ENCODE measurements at regions not wholly inside any gene's neighbourhood (a gene's known extent, or its start where the extent isn't known, plus 50 kb on each side); places are given as distances from the start of the nearest gene placed in this dataset.

DNA sequence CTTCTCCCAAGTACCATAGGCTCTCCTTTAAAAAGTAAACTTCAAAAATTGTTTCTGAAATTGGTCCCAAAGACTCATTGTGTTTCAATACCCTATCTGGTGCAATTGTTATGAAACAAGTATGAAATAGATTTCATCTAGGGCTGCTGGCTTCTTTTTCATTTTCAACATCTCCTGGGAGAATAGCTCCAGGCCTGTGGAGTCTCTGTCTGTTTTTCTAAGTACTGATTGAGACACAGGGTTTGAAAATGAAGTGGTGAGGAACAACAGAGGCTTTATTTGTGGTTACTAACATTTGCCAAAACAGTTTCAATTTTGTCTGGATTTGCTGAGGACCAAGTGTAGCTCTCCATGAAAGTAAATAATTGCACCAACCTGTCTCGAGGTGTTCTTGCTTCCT lies 315.9 kb upstream of the LRATD1 start:
- Histone ChIP-seq H3K4me3 (no peak overlapping the region), H3K36me3 (no peaks in the 10 kb centered on the region), H3K4me1 (no peaks in the 10 kb centered on the region), H3K9me3 (replicated peaks) (no peaks in the 10 kb centered on the region), H3K27ac (replicated peaks) (no peak overlapping the region), H3K27me3 (ENCODE audit: low read depth) (no peaks in the 10 kb centered on the region)
- TF ChIP-seq, protein P1, sequence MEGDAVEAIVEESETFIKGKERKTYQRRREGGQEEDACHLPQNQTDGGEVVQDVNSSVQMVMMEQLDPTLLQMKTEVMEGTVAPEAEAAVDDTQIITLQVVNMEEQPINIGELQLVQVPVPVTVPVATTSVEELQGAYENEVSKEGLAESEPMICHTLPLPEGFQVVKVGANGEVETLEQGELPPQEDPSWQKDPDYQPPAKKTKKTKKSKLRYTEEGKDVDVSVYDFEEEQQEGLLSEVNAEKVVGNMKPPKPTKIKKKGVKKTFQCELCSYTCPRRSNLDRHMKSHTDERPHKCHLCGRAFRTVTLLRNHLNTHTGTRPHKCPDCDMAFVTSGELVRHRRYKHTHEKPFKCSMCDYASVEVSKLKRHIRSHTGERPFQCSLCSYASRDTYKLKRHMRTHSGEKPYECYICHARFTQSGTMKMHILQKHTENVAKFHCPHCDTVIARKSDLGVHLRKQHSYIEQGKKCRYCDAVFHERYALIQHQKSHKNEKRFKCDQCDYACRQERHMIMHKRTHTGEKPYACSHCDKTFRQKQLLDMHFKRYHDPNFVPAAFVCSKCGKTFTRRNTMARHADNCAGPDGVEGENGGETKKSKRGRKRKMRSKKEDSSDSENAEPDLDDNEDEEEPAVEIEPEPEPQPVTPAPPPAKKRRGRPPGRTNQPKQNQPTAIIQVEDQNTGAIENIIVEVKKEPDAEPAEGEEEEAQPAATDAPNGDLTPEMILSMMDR (IDR thresholded peaks at IDR 0.05; ENCODE audit: borderline replicate concordance) = no peak
- intact Hi-C loops (cut with micrococcal nuclease) = no loop called here
- no peak for DNase-seq

DNA sequence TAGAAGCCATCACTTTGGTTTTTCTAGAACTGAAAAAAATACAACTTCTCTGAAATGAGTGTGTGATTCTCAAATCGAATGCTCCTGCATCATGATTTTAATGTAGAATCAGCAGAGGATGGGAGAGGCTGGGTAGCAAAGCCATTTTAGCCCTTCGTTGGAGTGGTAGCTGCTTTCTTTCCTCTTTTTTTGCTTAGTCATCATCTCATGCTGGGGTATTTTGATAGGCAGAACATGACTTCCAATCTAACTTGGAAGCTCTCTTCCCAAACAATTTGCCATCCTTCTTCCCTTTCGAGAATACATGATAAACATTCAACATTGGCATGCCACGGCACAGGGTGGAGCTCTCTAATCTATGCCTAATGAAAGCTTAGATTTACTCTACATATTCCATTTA lies 311.2 kb upstream of the LRATD1 start:
- H3K4me3 ChIP-seq = no peak overlapping the region
- no peak overlapping the region for H3K27ac ChIP-seq (replicated peaks)
- TF ChIP-seq, protein P1 (IDR thresholded peaks at IDR 0.05; ENCODE audit: borderline replicate concordance) = no peak
- H3K36me3 ChIP-seq = no peaks in the 10 kb centered on the region
- no peaks in the 10 kb centered on the region for H3K9me3 ChIP-seq (replicated peaks)
- no peaks in the 10 kb centered on the region for H3K4me1 ChIP-seq
- intact Hi-C loops (cut with micrococcal nuclease) = no loop called here
- H3K27me3 ChIP-seq (ENCODE audit: low read depth) = no peaks in the 10 kb centered on the region
- no peak for DNase-seq

DNA sequence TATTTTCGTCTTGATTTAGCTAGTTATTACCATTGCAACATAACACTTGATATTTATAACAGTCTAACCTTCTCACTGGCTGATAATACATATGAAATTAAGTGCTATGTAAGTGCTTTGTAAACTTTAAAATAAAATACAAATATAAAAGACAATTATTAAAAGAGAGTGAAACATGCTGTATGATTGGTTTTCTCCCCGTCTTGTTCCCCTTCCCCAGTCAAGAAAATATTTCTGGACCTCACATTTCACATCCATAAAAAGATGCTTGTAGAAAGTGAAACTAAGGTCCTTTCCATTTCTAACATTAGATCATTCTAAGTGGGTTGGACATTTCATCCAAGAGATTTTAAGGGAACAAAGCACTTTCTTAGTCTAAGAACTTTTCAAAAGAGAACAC lies 310.2 kb upstream of the LRATD1 start:
- Histone ChIP-seq H3K27ac (replicated peaks) (no peak overlapping the region), H3K4me3 (no peak overlapping the region), H3K36me3 (no peaks in the 10 kb centered on the region), H3K9me3 (replicated peaks) (no peaks in the 10 kb centered on the region), H3K27me3 (ENCODE audit: low read depth) (no peaks in the 10 kb centered on the region), H3K4me1 (no peaks in the 10 kb centered on the region)
- TF ChIP-seq, protein P1 (IDR thresholded peaks at IDR 0.05; ENCODE audit: borderline replicate concordance) = no peak
- intact Hi-C loops (cut with micrococcal nuclease) = no loop called here
- DNase-seq = no peak

DNA sequence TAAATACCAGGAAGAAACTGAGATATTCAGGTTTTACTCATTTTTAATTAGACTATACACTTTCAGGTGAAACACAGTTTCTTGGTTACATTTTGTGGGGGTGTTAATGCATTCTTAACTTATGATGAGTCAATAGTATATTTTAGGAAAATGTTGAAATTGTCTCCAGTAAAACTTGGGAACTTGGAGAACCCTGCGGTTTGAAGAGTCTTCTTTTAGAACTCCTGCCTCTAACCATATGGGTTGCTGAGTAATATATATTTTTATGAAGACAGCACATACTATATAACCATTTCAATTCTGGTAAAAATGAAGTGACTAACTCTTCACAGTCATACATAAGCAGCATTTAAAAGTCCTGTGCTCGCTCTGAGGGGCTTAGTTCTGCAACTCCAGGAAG lies 308.2 kb upstream of the LRATD1 start:
- Histone ChIP-seq H3K36me3 (no peaks in the 10 kb centered on the region), H3K27ac (replicated peaks) (no peak overlapping the region), H3K4me1 (no peaks in the 10 kb centered on the region), H3K9me3 (replicated peaks) (no peaks in the 10 kb centered on the region), H3K4me3 (no peak overlapping the region), H3K27me3 (ENCODE audit: low read depth) (no peaks in the 10 kb centered on the region)
- TF ChIP-seq, protein P1 (IDR thresholded peaks at IDR 0.05; ENCODE audit: borderline replicate concordance) = no peak
- DNase-seq = no peak
- intact Hi-C loops (cut with micrococcal nuclease) = no loop called here

DNA sequence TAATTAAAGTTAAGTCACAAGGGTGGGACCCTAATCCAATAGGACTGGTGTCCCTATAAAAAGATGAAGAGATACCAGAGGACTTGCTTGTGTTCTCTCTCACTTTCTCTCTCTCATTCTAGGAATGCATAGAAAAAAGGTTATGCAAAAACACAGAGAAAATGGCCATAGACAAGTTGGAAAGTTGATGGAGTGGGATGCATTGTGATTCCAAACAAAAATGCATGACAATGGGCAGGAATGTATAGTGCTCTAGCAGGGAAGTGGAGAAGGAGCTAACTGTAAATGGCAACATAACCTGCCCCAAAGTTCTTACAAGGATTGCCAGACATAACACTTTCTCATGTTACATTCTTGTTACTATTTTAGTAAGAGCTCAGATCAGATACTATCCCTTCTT lies 301.6 kb upstream of the LRATD1 start:
- H3K27ac ChIP-seq (replicated peaks) = no peak overlapping the region
- H3K4me3 ChIP-seq = no peak overlapping the region
- no peaks in the 10 kb centered on the region for H3K4me1 ChIP-seq
- H3K9me3 ChIP-seq (replicated peaks) = no peaks in the 10 kb centered on the region
- TF ChIP-seq, protein P1 (IDR thresholded peaks at IDR 0.05; ENCODE audit: borderline replicate concordance) = no peak
- no peaks in the 10 kb centered on the region for H3K27me3 ChIP-seq (ENCODE audit: low read depth)
- intact Hi-C loops (cut with micrococcal nuclease) = no loop called here
- no peaks in the 10 kb centered on the region for H3K36me3 ChIP-seq
- no peak for DNase-seq

Measured in left ventricle myocardium inferior (tissue), 1 donor.